HFFc6 (cell line): ENCODE measurements at regions not wholly inside any gene's neighbourhood (a gene's known extent, or its start where the extent isn't known, plus 50 kb on each side); places are given as distances from the start of the nearest gene placed in this dataset.

Experiments used
- DNase-seq: peaks from one replicate; pipeline ENCODE4 v3.0.0-alpha.2; 2018
- H3K27ac Mint-ChIP-seq: 2 replicates; pipeline ENCODE4 v1.8.0; 2020; ENCODE audit warnings: mild to moderate bottlenecking, mixed read lengths
- H3K27me3 Mint-ChIP-seq: 2 replicates; pipeline ENCODE4 v1.8.0; 2021; ENCODE audit warnings: mild to moderate bottlenecking, moderate library complexity, mixed read lengths; ENCODE audit not compliant: insufficient read depth
- H3K36me3 Mint-ChIP-seq: 2 replicates; pipeline ENCODE4 v1.8.0; 2021; ENCODE audit warnings: low read depth, mixed read lengths
- H3K4me1 Mint-ChIP-seq: 2 replicates; pipeline ENCODE4 v1.8.0; 2020; ENCODE audit warnings: low read depth, mixed read lengths
- H3K4me3 Mint-ChIP-seq: 2 replicates; pipeline ENCODE4 v1.8.0; 2020; ENCODE audit warnings: mild to moderate bottlenecking, moderate library complexity, mixed read lengths
- H3K9me3 Mint-ChIP-seq: 2 replicates; pipeline ENCODE4 v1.8.0; 2020; ENCODE audit warnings: mild to moderate bottlenecking, mixed read lengths
- TF ChIP-seq, protein P1 (sequence below): fragments of 200-600 bp; sonication (generic); IDR thresholded peaks from 2 replicates; pipeline ENCODE4 v1.5.0; 2021; ENCODE audit warnings: antibody characterized with exemption, mild to moderate bottlenecking

DNA sequence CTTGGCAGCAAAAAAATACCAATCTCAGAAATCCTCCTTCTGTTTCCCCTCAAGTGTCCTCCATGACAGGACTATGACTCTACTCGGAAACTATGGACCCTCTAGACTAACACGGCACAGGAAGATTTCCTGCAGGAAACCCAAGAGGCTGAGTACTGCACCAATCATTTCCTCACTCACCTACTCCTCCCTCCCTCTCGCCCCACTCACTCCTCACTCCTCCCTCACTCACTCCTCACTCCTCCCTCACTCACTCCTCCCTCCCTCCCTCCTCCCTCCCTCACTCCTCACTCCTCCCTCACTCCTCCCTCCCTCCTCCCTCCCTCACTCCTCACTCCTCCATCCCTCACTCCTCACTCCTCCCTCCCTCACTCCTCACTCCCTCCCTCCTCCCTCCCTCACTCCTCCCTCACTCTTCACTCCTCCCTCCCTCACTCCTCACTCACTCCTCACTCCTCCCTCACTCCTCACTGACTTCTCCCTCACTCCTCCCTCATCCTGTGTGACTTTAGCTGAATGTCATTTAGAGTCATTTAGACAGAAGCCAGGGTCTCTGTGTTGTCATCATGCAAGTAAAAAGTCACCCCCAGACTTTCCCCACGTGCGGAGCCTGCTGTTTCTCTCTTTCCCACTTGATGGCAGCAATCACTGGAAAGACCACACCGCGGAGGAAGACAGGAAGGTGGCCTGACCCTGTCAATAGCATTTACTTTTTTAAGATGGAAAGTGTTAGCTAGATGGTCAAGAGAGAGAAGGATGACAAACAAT lies 226.8 kb upstream of the PDE10A start:
- Mint-ChIP-seq H3K4me1 (no peaks in the 10 kb centered on the region), H3K9me3 (peaks cover 26% of the 10 kb centered on the region), H3K36me3 (no peaks in the 10 kb centered on the region), H3K27me3 (peaks cover 1% of the 10 kb centered on the region; the same call in 1 of the 2 replicates), H3K27ac (no peak overlapping the region), H3K4me3 (no peak overlapping the region)
- no peak for DNase-seq
- TF ChIP-seq, protein P1, sequence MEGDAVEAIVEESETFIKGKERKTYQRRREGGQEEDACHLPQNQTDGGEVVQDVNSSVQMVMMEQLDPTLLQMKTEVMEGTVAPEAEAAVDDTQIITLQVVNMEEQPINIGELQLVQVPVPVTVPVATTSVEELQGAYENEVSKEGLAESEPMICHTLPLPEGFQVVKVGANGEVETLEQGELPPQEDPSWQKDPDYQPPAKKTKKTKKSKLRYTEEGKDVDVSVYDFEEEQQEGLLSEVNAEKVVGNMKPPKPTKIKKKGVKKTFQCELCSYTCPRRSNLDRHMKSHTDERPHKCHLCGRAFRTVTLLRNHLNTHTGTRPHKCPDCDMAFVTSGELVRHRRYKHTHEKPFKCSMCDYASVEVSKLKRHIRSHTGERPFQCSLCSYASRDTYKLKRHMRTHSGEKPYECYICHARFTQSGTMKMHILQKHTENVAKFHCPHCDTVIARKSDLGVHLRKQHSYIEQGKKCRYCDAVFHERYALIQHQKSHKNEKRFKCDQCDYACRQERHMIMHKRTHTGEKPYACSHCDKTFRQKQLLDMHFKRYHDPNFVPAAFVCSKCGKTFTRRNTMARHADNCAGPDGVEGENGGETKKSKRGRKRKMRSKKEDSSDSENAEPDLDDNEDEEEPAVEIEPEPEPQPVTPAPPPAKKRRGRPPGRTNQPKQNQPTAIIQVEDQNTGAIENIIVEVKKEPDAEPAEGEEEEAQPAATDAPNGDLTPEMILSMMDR = peak; percentile 31; the same call in 1 of the 2 replicates

DNA sequence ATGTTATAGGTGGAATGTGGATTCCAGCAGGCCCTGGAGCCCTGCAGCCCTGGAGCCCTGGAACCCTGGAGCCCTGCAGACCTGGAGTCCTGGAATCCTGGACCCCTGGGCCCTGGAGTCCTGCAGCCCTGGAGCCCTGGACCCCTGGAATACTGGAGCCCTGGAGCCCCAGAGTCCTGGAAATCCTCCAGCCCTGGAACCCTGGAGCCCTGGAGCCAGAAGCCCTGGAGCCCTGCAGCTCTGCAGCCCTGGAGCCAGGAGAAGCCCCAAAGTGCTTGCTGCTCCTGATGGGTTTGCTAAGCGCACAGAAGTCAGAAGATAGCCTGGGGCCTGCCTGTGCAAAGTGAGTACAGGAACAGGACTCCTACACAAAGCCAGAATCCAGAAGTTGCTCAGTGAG lies 223.1 kb upstream of the PDE10A start:
- H3K27me3 Mint-ChIP-seq = peaks cover 1% of the 10 kb centered on the region
- no peaks in the 10 kb centered on the region for H3K4me1 Mint-ChIP-seq
- H3K27ac Mint-ChIP-seq = no peak overlapping the region
- H3K36me3 Mint-ChIP-seq = peaks cover 5% of the 10 kb centered on the region; the same call in 1 of the 2 replicates
- no peak for DNase-seq
- H3K4me3 Mint-ChIP-seq = no peak overlapping the region
- TF ChIP-seq, protein P1 = no peak
- H3K9me3 Mint-ChIP-seq = peaks cover 23% of the 10 kb centered on the region

DNA sequence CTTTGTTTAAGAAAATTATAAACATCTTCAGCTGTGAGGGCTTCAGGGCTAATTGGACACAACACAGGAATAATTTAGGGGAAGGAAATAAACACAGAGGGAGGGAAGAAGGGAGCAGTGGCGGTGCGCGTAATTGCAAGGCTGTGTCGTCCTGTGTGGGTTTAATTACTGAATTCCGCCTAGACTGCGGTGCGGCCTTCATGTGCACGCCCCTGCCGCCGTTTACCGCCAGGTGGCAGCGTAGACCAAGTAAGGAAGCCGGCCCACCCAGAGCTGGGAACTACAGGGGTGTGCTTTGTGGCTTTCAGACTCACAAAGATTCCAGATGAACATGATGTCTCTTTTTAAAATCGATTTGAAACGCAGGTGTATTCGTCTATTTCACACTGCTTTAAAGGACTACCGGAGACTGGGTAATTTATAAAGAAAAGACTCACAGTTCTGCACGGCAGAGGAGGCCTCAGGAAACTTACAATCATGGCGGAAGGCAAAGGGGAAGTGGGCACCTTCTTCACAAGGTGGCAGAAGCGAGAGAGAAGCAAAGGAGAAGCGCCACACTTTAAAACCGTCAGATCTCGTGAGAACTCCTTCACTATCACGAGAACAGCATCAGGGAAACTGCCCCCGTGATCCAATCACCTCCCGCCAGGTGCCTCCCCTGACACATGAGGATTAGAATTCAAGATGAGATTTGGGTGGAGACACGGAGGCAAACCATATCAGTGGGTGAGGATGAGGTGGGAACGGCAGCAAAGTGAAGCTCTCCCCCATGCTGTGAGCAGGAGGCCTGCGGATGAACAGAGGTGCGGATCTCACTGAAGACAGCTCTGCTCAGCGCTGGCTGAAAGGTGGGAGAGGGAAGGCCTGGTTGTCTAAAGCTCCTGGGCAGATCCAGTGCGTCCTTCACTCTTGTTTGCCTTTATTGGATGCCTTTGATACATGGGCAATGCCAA lies 222.0 kb upstream of the PDE10A start:
- Mint-ChIP-seq H3K36me3 (peaks cover 5% of the 10 kb centered on the region; the same call in 1 of the 2 replicates), H3K27me3 (peaks cover 1% of the 10 kb centered on the region), H3K9me3 (peaks cover 33% of the 10 kb centered on the region), H3K27ac (no peak overlapping the region), H3K4me1 (no peaks in the 10 kb centered on the region), H3K4me3 (no peak overlapping the region)
- TF ChIP-seq, protein P1 = peak; percentile 77
- no peak for DNase-seq

DNA sequence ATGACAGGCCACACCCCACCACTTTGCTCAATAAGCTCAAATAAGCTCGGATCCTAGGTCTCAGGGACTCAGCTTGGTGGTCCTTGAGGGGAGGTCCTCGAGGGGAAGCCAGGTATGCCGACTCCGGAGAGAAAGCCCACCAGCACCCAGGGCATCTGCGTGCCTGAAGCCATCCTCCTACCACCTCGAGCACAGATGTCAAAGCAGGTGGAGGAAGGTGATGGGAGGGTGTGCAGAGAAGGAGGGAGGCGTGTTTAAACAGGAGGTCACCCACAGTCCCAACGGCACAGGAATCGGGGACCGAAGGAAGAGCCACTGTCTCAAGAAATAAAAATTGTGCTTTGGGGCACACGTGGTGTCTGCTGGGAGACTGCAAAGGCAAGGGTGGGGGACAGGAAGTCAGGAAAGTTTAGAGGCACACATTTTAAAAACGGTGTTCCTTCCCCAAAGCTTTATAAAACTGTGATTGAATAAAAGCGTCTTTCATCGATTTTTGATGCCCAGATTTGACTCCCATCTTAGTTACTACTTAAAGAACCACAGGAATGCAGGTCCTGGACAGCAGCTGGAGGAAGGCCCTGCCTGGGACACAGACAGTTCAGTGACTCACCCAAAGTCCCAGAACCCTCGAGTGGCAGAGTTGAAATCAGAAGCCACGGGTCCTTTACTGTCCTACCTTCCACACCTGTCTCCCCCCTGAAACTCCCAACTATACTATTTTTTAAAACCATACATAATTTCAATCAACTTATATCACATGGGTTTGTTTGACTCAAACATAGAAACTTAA lies 221.0 kb upstream of the PDE10A start:
- no peak for DNase-seq
- Mint-ChIP-seq H3K4me3 (no peak overlapping the region), H3K36me3 (peaks cover 5% of the 10 kb centered on the region; the same call in 1 of the 2 replicates), H3K4me1 (no peaks in the 10 kb centered on the region), H3K27ac (no peak overlapping the region), H3K9me3 (peaks cover 33% of the 10 kb centered on the region), H3K27me3 (peaks cover 1% of the 10 kb centered on the region)
- TF ChIP-seq, protein P1 = no peak

DNA sequence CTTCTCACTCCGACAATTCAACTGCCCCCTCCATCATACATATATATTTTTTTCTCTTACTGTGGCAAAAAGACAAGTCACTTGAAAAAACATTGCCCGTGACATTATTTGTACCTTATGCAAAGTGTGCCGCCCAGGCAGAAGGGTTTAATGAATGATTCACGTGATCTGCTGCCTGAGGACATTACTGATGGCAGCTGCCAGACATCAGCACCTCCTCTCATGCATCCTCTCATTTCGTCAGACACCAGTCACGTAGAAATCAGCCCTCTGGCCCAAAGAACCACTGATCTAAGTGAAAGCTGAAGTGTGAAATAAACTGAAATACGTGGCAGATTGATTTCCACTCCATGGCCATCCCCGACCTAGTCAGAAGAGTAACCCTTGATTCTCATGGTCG lies 218.8 kb upstream of the PDE10A start:
- TF ChIP-seq, protein P1 = no peak
- Mint-ChIP-seq H3K36me3 (peaks cover 5% of the 10 kb centered on the region; the same call in 1 of the 2 replicates), H3K4me3 (no peak overlapping the region)

More for the DNA sequence above, 218.8 kb upstream of the PDE10A start:
- Mint-ChIP-seq H3K27me3 (no peaks in the 10 kb centered on the region; the same call in 1 of the 2 replicates), H3K27ac (no peak overlapping the region), H3K9me3 (peaks cover 31% of the 10 kb centered on the region), H3K4me1 (no peaks in the 10 kb centered on the region)
- no peak for DNase-seq
